ENCODE measurements at regions not wholly inside any gene's neighbourhood (a gene's known extent, or its start where the extent isn't known, plus 50 kb on each side); places are given as distances from the start of the nearest gene placed in this dataset.

GRCh38 chr3:18735005-18735404 is 309.9 kb upstream of the SATB1 start:
- ATAC-seq (ENCODE audit: low read depth) (no peak), DNase-seq (no peak)
- Histone ChIP-seq H3K36me3 (ENCODE audit: control insufficient read depth, insufficient read depth, low read length) (no peaks in the 10 kb centered on the region), H3K27me3 (ENCODE audit: control insufficient read depth, insufficient read depth, low read length) (no peaks in the 10 kb centered on the region), H2AK9ac (replicated peaks; ENCODE audit: low read depth, low read length, poor library complexity) (no peak overlapping the region), H3K4me1 (ENCODE audit: control insufficient read depth, insufficient read depth, low read length) (no peaks in the 10 kb centered on the region), H3K4me2 (ENCODE audit: low read depth, low read length) (no peak overlapping the region), H3K9me3 (ENCODE audit: control insufficient read depth, insufficient read depth, low read length) (peaks cover 3% of the 10 kb centered on the region; the same call in 1 of the 2 replicates), H3K79me1 (ENCODE audit: low read depth in 1 of 2, low read length in 2 of 2) (no peaks in the 10 kb centered on the region), H3K9me1 (ENCODE audit: insufficient read depth, low read length) (no peaks in the 10 kb centered on the region), H3K56ac (ENCODE audit: extremely low read depth, insufficient read depth, low read length) (no peak overlapping the region), H2BK20ac (ENCODE audit: low read depth, low read length) (no peak overlapping the region), H2AK5ac (ENCODE audit: low read depth, low read length) (no peak overlapping the region), H3K4ac (ENCODE audit: low read depth, low read length) (no peak overlapping the region), H3K23ac (ENCODE audit: low read depth, low read length) (no peak overlapping the region), H4K8ac (ENCODE audit: low read depth in 2 of 2, low read length in 2 of 2) (no peak overlapping the region), H4K5ac (ENCODE audit: low read depth, low read length) (no peak overlapping the region), H3K4me3 (ENCODE audit: insufficient read depth, low read depth, low read length) (no peak overlapping the region), H2BK120ac (ENCODE audit: low read depth, low read length) (no peak overlapping the region), H3K9ac (ENCODE audit: low read depth, low read length) (no peak overlapping the region), H2AFZ (replicated peaks; ENCODE audit: low read length, poor library complexity) (no peak overlapping the region), H3K18ac (ENCODE audit: low read depth, low read length) (no peak overlapping the region), H3K14ac (replicated peaks; ENCODE audit: low read depth, low read length) (no peak overlapping the region), H4K91ac (ENCODE audit: insufficient read depth, low read depth, low read length) (no peak overlapping the region), H2BK5ac (ENCODE audit: low read depth, low read length, poor library complexity, severe bottlenecking) (no peak overlapping the region), H4K20me1 (ENCODE audit: insufficient read depth, low read length) (no peaks in the 10 kb centered on the region), H2BK15ac (ENCODE audit: low read depth, low read length) (no peak overlapping the region), H3K27ac (ENCODE audit: insufficient read depth, low read length) (no peak overlapping the region)
- TF ChIP-seq BHLHE40 (IDR thresholded peaks at IDR 0.05; ENCODE audit: low read depth, low read length) (no peak), SMC3 (IDR thresholded peaks at IDR 0.05; ENCODE audit: low read depth, low read length) (no peak), RCOR1 (IDR thresholded peaks at IDR 0.05; ENCODE audit: insufficient replicate concordance, low read length) (no peak), FOS (IDR thresholded peaks at IDR 0.05; ENCODE audit: low read depth, low read length) (no peak), MAZ (IDR thresholded peaks at IDR 0.05; ENCODE audit: borderline replicate concordance, low read depth, low read length) (no peak), NFE2L2 (IDR thresholded peaks at IDR 0.05; ENCODE audit: low read depth, low read length) (no peak), CHD1 (IDR thresholded peaks at IDR 0.05; ENCODE audit: low read depth, low read length) (no peak), POLR2A (IDR thresholded peaks at IDR 0.05; ENCODE audit: low read depth, low read length) (no peak), MAFK (IDR thresholded peaks at IDR 0.05; ENCODE audit: low read depth, low read length) (no peak), USF2 (IDR thresholded peaks at IDR 0.05; ENCODE audit: low read depth, low read length) (no peak), RFX5 (IDR thresholded peaks at IDR 0.05; ENCODE audit: low read depth, low read length) (no peak), RAD21 (IDR thresholded peaks at IDR 0.05; ENCODE audit: low read length) (no peak), MXI1 (IDR thresholded peaks at IDR 0.05; ENCODE audit: borderline replicate concordance, low read depth, low read length) (no peak), CEBPB (IDR thresholded peaks at IDR 0.05; ENCODE audit: low read depth, low read length) (no peak)
- ChIA-PET CTCF (interaction anchor here (0.5 kb wide), 1 partner anchor 349 kb away, joined by 4 read pairs; no protein-coding TSS in a partner anchor), POLR2A (ENCODE audit: unreplicated experiment) (no interaction called here)
- intact Hi-C loops (cut with micrococcal nuclease): no loop called here
- no CpG with 5 or more reads among the region's 2 CpGs for WGBS, 2 experiments (ENCODE audit: extremely low coverage in 2 of 2, insufficient read length in 1 of 2)
- in situ Hi-C loops (cut with MboI; ENCODE audit: low sequenced_read_pairs): no loop called here
- dilution Hi-C loops (cut with HindIII; ENCODE audit: low sequenced_read_pairs, unreplicated experiment): no loop called here
- no TSS peak for BruUV-seq (replicated peaks)
